Stimulated activated CD4-positive, alpha-beta T cell treated with anti-CD3 and anti-CD28 coated beads, Interleukin-15, amount 100 ng/mL, for 48 hours (primary cell): ENCODE measurements at regions not wholly inside any gene's neighbourhood (a gene's known extent, or its start where the extent isn't known, plus 50 kb on each side); places are given as distances from the start of the nearest gene placed in this dataset.

Source experiments
- DNase-seq, 2 donors: peaks; one replicate each; pipeline ENCODE4 v3.0.0-alpha.2; 2020; ENCODE audit warnings: low read depth in 2 of 2

GRCh38 chr2:180366481-180366880 lies 359.4 kb upstream of the CWC22 start:
- DNase-seq = no peak

- no peak for DNase-seq
Observed at GRCh38 chr2:180364719-180365118, 357.6 kb upstream of the CWC22 start.

GRCh38 chr2:180360283-180360618 lies 353.2 kb upstream of the CWC22 start:
- no peak for DNase-seq

GRCh38 chr2:180359522-180360282 lies 352.6 kb upstream of the CWC22 start:
- no peak for DNase-seq

GRCh38 chr2:180358458-180358857 lies 351.4 kb upstream of the CWC22 start:
- DNase-seq = no peak

- DNase-seq = no peak
Observed at GRCh38 chr2:180356676-180357075, 349.6 kb upstream of the CWC22 start.

GRCh38 chr2:180352620-180353019 lies 345.5 kb upstream of the CWC22 start:
- no peak for DNase-seq

GRCh38 chr2:180349809-180350208 lies 342.7 kb upstream of the CWC22 start:
- no peak for DNase-seq

GRCh38 chr2:180343528-180344345 lies 336.6 kb upstream of the CWC22 start:
- no peak for DNase-seq

GRCh38 chr2:180337136-180337535 lies 330.0 kb upstream of the CWC22 start:
- DNase-seq = no peak

- DNase-seq = no peak
Observed at GRCh38 chr2:180336550-180336949, 329.5 kb upstream of the CWC22 start.

GRCh38 chr2:180334514-180334913 lies 327.4 kb upstream of the CWC22 start:
- no peak for DNase-seq

GRCh38 chr2:180328795-180329422 lies 321.8 kb upstream of the CWC22 start:
- no peak for DNase-seq

GRCh38 chr2:180327185-180327584 lies 320.1 kb upstream of the CWC22 start:
- no peak for DNase-seq

- no peak for DNase-seq
Observed at GRCh38 chr2:180325416-180326120, 318.5 kb upstream of the CWC22 start.

GRCh38 chr2:180324182-180324581 lies 317.1 kb upstream of the CWC22 start:
- DNase-seq = no peak

- no peak for DNase-seq
Observed at GRCh38 chr2:180322781-180323180, 315.7 kb upstream of the CWC22 start.

GRCh38 chr2:180319586-180320405 lies 312.7 kb upstream of the CWC22 start:
- no peak for DNase-seq

- no peak for DNase-seq
Observed at GRCh38 chr2:180314086-180314485, 307.0 kb upstream of the CWC22 start.

- DNase-seq = no peak
Observed at GRCh38 chr2:180312542-180312941, 305.4 kb upstream of the CWC22 start.

GRCh38 chr2:180307096-180307495 lies 300.0 kb upstream of the CWC22 start:
- no peak for DNase-seq
